MM.1S (cell line): ENCODE measurements at regions not wholly inside any gene's neighbourhood (a gene's known extent, or its start where the extent isn't known, plus 50 kb on each side); places are given as distances from the start of the nearest gene placed in this dataset.

Source experiments
- EZH2 ChIP-seq: fragments of 300-600 bp; sonication (generic); optimal IDR thresholded peaks from 2 replicates; pipeline ENCODE3; 2017; ENCODE audit warnings: low read depth, mild to moderate bottlenecking, antibody characterized with exemption, low read length, mixed read lengths
- EZH2phosphoT487 ChIP-seq: fragments of 300-600 bp; sonication (generic); IDR thresholded peaks from 2 replicates; pipeline ENCODE4 v1.6.1; 2018; ENCODE audit warnings: antibody characterized with exemption, low read length
- TF ChIP-seq, protein P1 (sequence below): fragments of 300-600 bp; sonication (generic); IDR thresholded peaks from 2 replicates; pipeline ENCODE4 v1.5.1; 2016; ENCODE audit warnings: antibody characterized with exemption, low read length, mixed read lengths

GRCh38 chr5:119852140-119852539, 222.8 kb downstream of the FAM170A start:
- TF ChIP-seq, protein P1, sequence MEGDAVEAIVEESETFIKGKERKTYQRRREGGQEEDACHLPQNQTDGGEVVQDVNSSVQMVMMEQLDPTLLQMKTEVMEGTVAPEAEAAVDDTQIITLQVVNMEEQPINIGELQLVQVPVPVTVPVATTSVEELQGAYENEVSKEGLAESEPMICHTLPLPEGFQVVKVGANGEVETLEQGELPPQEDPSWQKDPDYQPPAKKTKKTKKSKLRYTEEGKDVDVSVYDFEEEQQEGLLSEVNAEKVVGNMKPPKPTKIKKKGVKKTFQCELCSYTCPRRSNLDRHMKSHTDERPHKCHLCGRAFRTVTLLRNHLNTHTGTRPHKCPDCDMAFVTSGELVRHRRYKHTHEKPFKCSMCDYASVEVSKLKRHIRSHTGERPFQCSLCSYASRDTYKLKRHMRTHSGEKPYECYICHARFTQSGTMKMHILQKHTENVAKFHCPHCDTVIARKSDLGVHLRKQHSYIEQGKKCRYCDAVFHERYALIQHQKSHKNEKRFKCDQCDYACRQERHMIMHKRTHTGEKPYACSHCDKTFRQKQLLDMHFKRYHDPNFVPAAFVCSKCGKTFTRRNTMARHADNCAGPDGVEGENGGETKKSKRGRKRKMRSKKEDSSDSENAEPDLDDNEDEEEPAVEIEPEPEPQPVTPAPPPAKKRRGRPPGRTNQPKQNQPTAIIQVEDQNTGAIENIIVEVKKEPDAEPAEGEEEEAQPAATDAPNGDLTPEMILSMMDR = no peak
- TF ChIP-seq EZH2phosphoT487 = no peak
- TF ChIP-seq EZH2 = no peak
